GM21576 (cell line): ENCODE measurements at regions not wholly inside any gene's neighbourhood (a gene's known extent, or its start where the extent isn't known, plus 50 kb on each side); places are given as distances from the start of the nearest gene placed in this dataset.

ENCODE experiments used
- ATAC-seq: cut with Tn5 transposase; IDR thresholded peaks from one replicate; pipeline ENCODE4 v1.9.1; 2021; ENCODE audit warnings: mild to moderate bottlenecking, moderate library complexity; ENCODE audit not compliant: unreplicated experiment

DNA sequence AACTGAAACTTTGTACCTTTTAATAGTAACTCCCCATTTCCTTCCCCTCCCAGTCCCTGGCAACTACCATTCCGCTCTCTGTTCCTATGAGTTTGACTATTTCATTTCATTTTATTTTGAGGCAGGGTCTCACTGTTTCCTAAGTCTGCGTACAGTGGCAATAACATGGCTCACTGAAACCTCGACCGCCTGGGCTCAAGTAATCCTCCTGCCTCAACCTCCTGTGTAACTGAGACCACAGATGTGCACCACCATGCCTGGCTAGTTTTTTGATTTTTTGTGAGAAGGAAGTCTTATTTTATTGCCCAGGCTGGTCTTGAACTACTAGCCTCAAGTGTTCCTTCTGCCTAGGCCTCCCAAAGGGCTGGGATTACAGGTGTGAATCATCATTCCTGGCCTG, 808.1 kb downstream of the CDH11 start:
- no peak for ATAC-seq

DNA sequence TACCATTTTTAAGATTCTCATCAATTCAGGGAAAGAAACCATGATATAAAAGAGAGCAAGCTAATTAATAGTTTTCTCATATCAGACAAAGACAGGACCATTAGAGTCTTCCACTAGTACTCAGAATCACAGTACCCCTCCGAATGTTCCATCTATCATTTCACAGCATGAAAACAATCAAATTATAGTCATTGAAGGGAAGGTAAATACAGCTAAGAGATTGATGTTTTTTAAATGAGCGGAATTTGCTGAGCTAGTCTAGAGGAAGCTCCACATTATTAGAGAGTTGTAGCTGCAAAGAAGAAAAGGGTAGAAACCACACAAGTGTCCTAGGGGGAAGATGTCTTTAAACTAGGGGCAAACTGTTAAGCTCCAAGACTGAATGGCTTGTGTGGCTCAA, 808.9 kb downstream of the CDH11 start:
- ATAC-seq, result no peak

DNA sequence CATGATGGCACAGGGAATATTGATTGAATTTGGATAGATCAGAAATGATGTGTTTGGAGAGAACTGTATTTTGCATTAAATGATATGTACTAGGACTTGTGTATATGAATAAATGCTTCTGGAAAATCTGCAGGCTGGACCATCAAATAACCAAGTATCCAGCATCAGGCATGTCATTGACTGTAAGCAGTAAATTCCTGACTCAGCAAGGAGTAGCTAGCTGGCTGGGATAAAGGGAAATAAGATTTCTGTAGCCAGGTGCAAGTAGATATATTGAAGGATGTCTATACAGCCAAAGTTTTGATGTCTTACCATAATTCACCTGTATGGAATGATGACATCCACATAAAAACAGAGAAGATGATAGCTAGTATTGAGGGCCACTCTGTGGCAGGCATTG, 809.6 kb downstream of the CDH11 start:
- ATAC-seq, result no peak

DNA sequence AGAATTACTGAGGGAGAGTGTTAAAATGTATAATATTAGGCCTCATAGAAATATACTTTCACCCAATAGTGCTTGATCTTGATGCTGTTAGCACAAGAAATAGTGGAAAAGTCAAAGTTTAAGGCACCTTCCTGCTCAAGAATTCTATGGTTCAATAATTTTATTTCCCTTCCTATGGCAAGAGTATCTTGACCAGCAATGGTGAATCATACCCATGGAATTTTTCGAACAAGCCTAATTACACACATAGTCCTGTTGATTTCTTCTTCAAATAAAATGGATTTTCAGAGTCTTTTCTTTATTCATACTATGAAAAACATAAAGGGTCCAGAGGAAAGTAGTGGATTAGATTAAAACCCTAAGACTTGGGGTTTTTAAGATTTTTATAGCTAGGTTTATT, 810.6 kb downstream of the CDH11 start:
- ATAC-seq, result no peak

DNA sequence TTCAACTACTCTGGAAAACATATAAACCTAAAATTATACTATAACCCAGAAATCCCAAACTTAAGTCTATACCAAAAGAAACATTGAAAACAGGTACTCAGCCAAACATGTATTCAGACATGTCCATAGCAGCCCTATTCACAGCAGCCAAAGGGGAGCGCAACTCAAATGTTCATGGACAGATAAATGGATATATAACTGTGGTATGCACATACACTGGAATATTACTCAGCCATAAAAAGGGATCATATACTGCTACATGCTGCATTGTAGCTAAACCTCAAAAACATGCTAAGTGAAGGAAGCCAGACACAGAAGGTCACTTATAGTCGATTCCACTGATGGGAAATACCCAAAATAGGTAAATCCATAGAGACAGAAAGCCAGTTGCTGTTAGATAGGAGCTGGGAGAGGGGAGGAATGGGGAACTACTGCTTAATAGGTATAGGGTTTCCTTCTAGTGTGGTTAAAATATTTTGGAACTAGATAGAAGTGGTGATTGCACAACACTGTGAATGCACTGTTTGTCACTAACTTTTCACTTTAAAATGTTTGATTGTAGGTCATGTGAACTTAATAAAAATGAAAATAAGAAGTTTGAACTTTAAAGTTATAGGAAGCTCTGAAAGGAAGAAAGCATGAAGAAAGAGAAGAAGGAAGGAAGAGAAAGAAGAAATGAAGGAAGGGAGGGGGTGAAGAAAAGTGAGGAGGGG, 812.3 kb downstream of the CDH11 start:
- ATAC-seq, result no peak

DNA sequence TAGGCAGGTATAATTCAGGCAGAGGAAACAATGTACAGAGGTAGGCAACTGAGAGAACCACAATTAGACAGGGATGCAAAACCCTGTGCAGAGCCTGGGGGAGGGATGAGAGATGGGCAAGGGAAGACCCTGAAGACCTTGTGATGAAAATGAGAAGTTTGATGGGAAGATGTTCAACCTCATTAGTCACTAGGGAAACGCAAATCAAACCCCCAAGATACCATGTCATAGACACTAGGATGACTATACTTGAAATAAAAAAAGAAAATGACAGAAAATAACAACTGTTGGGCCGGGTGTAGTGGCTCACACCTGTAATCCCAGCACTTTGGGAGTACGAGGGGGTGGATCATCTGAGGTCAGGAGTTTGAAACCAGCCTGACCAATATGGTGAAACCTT, 813.1 kb downstream of the CDH11 start:
- no peak for ATAC-seq

DNA sequence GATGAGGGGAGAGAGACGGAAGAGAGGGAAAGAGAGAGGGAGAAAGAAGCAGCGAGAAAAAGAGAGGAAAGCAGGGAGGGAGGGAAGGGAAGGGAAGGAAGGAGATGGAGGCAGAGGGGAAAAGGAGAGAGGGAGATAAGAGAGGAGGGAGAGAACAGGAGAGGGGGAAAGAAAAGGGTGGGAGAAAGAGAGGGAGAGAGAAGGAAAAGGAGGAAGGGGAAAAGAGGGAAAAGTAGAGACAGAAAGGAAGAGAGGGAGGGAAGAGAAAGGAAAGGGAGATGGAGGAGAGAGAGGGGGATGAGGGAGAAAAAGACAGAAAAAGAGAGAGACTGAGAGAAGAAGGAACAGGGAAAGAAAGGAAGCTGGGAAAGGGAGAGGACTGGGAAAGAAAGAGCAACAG, 814.4 kb downstream of the CDH11 start:
- ATAC-seq, result no peak

DNA sequence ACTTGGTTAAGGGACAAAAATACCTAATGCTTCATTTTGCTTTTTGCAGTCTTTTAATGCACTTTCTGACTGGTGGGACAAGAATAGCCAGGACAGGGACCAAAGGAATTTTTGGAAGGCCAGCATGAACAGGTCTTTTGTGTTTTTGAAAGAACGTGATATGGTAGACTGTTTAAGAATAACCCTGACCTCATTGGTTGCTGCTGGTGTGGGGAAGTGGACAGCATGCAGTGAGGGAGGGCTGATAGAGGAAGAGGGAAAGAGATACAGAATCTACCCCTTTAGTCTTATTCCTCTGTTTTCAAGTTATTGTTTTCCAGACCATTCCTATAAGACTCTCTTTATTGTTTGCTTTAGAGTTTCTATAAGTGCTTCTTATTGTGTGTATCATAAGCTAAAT, 816.2 kb downstream of the CDH11 start:
- no peak for ATAC-seq

DNA sequence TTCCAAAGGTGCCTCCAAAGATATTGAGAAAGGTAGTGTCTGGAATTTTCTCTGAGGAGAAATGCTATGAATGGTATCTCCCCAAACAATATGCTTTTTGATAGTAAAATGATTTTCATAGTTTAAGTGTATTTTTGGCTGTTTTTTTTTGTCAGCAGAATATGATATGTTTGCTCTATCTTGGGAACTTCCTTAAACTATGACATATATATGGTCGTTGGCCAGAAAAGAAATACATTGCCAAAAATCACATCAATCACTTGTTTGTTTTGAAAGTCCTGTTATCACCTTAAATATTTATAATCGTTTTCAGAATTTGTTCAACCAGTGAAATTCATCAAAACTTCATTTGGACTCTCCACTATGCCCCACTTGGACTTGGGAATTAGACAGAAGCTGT, 816.9 kb downstream of the CDH11 start:
- ATAC-seq, result no peak

DNA sequence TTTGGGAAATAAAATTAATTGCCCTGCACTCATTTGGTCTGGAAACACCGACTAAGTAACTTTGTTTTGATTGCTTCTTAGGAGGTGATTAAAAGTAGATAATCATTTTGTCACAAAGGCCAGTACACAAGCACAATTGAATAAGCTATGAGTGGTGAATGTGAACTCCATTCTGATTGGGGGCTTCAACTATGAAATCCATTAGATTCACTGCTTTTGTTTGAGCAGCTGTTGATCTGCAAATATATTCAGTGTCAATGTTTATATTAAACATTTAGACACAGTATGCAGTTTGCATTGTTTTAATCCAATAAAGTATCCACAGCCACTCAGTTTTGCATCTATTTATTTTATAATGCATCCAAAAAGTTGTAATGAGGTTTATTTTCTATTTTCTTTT, 817.5 kb downstream of the CDH11 start:
- no peak for ATAC-seq

DNA sequence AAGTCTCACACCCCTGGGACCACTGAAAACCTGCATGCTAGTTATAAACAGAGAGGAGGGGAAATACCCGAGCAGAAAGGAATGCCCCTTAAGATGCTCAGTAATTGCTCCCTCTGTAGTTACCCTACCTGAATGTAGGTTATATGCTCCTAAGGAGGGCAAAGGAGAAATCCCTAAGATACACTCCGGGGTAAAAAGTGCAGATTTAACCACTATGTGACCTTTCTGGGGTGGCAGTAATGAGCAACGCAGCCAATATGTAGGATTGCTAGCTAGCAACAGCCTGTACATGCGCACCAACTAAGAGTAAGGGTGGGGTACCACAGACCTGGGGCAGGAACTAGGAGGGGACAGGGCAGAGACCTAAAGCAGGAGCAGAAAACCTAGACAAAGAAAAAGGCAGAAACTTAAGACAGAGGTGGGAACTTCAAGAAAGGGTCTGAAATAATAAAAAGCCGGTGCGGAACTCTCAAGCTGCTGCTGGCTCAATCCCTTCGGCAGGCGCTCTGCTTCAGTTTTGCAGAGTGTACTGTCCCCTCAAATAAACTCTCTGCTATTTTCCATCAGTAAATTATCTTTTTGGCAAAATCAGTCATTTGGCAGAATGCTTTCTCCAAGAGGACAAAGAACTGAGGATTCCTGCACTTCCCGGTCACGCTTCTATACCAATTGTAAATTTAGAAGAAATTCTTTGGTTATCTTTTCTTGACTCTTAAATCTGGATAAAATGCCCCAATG, 823.8 kb downstream of the CDH11 start:
- ATAC-seq, result no peak

DNA sequence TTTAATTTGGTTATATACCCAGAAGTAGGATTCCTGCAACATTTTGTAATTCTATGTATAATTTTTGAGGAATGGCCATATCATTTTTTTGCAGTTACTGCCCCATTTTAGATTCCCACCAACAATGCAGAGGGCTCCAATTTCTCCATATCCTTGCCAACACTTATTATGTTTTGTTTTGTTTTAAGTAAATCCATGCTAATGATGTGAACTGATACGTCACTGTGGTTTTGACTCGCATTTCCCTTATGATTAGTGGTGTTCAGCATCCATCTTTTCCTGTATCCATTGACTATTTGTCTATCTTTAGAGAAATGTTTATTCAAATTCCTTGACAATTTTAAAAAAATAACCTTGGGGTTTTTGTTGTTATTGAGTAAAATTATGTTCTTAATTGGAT, 826.4 kb downstream of the CDH11 start:
- ATAC-seq, result no peak

DNA sequence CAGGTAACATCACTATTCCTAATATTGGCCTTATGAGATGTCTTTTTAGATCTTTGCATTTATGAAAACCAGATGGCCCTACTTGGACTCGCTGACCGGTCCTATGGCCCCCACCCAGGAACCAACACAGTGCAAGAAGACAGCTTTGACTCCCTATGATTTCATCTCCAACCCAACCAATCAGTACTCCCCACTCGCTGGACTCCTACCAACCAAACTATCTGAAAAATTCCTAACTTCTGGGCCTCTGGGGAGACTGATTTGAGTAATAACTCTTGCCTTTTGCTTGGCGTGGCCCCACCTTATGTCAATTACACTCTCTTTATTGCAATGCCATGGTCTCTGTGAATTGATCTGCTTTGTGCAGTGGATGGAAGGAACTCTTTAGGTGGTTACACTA, 828.9 kb downstream of the CDH11 start:
- no peak for ATAC-seq

DNA sequence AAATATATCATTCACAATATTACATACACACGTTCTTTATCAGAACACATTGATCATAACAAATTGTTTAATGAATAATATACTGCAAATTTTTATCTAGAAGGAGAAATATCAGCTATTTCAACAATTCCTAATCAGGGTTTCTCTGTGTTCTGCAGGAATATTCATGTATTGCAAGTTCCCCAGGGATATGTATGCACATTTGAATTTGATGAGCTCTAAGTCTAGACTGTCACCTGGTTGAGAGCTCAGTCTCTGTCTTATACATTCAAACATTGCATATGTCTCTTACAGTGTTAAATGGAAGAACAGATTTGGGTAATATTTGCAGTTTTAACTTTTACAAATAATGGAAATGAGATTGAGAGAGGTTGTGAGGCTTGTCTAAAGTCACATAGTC, 829.7 kb downstream of the CDH11 start:
- ATAC-seq, result no peak

DNA sequence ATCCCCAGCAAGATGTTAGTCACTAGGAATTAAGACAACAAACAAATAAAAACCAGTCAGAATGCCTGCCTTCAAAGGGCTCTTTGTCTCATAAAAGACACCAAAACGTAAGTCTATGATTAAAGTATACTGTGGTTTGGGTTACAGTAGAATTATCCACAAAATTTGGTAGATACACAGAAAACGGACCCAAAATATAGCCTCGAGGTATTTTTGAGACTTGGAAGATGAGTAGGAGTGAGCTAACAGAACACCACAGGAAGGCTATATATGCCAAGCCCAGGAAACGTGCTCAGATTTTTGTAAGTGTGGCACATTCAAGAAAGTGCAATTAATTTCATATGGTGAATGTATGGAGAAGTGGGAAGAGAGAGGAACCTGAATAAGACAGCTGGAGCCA, 831.4 kb downstream of the CDH11 start:
- no peak for ATAC-seq

DNA sequence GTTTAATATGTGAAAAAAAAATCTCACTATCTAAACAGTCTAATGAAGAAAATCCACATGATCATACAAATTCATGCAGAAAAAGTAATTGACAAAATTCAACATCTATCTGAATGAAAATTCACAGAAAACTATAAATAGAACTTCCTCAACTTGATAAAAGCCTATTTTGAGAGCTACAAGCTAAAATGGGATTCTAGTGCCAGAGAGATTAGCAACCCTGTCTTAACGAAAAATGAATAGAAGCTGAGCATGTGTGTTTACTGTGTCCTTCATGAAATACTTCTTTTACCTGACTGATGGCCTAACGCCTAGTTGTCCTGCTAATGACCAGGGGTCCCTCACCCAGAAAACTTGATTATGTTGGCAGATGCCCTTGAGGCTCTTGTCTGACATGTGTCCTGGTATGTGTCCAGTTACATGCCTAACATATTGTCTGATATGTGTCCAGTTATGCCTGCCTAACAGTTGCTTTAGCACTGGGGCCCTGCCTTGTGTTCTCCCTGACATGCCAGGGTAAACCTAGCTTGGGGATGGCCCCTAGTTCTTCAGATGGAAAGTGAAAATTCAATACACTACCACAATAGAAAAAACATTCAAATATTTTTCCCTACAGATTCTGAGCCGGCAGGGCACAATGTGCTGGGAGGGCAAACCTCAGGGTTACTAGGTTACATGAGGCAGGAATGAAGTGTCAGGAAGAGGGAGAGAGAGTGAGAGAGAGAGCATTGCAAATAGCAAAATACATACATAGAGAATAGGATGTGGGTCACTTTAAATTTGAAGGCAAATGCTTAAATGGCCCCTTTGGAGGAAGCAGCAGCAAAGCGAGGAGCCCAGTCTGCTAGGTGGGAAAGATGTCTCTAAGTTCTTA, 834.0 kb downstream of the CDH11 start:
- ATAC-seq, result no peak

DNA sequence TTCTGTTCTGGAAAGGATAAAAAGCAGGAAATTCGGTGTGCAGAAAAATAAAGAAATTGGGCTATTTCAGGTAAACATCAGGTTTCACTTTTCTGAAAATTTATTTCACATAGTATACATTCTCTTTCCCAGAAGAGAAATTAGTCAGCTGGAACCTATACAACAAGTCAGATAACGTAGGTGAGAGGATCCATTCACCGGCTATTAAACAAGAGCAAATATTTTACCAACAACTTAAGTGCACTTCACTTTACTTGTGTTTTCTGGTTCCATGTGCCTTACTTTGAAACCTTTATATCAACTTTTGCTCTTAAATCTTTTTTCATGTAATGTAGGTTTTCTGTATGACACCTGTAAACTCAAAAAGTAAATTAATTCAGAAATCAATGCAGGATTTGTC, 839.7 kb downstream of the CDH11 start:
- ATAC-seq, result no peak

DNA sequence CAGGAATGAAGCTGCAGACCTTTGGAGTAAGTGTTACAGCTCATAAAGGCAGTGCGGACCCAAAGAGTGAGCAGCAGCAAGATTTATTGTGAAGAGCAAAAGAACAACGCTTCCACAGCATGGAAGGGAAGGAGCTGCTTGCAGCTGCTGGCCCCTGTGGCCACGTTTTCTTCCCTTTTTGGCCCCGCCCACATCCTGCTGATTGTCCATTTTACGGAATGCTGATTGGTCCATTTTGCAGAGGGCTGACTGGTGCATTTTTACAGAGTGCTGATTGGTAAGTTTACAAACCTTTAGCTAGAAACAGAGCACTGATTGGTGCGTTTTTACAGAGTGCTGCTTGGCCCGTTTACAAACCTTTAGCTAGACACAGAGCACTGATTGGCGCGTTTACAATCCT, 841.5 kb downstream of the CDH11 start:
- no peak for ATAC-seq

DNA sequence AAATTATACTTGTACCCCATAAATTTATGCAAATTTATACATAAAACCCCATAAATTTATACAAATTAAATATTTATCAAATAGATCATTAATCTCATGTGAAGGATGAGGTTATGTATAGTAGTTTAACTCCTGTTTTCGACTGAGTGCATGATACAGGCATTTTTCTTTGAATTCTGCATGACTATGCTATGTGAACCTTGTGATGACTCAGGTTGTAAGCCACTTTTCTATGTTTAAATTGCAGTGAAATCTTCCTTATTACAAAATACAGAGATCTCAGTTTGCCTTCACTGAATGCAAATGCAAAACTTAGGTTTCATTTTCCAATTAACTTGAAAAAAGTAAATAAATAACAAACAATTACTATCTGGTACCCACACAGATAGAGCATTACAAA, 843.7 kb downstream of the CDH11 start:
- no peak for ATAC-seq

DNA sequence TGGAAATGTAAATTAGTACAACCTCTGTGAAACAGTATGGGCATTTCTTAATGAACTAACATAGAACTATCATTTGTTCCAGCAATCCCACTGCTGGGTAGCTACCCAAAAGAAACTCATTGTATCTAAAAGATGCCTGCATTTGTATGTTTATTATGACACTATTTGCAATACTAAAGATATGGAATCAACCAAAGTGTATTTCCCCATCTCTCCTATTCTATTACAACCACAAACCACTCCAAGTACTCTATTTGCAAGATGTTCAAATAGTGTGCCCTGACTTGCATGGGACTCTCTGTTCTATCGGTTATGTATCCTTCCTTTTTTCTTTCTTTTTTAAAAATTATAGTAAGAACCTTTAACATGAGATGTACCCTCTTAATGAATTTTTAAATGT, 845.2 kb downstream of the CDH11 start:
- ATAC-seq, result no peak

DNA sequence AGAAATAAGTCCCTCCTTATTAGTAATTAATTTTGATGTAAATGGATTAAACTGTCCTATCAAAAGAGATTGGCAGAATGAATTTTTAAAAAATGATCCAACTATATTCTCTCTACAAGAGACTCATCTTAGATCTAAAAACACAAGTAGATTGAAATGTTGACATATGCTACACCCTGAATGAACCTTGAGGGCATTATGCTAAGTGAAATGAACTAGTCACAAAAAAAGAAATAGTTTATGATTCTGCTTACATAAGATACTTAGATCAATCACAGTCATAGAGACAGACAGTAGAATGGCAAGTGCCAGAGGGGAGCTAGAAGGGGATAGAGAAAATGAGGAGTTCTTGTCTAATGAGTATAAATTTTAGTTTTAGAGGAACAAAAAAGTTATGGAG, 849.8 kb downstream of the CDH11 start:
- no peak for ATAC-seq

DNA sequence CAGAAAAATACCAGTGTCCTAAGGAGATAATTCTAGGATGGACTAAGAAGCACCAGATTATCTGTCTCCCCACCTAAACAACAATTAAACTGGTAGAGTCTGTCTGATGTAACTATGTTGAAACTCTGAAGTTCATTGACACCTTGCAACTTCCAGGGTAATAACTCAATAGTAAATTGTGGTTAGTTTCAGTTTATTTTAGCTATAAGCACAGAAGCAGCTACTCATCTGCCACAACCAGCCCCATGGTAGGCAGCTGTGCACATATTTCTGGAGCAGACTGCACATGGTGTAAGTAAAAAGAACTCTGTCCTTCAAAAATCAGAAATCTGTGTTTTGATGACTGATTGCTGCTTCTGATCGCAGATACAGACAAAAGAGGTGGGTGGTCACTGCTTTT, 852.1 kb downstream of the CDH11 start:
- ATAC-seq, result no peak
